ENCODE measurements at regions not wholly inside any gene's neighbourhood (a gene's known extent, or its start where the extent isn't known, plus 50 kb on each side); places are given as distances from the start of the nearest gene placed in this dataset.
A peak's percentile ranks its signal among the peaks of the same experiment; 100 is the strongest.

GRCh38 chr6:25041485-25042035, 105.8 kb upstream of the RIPOR2 start:
- Histone ChIP-seq H3K9me2 (replicated peaks; ENCODE audit: low read depth, low read length) (no peaks in the 10 kb centered on the region), H3K4me1 (ENCODE audit: insufficient read depth, low read length, poor library complexity, severe bottlenecking) (peaks cover 67% of the 10 kb centered on the region), H3F3A (ENCODE audit: low read depth) (peaks cover 5% of the 10 kb centered on the region; the same call in 1 of the 2 replicates), H2AFZ (ENCODE audit: low read length) (peak overlapping the region; percentile 62), H3K9ac (ENCODE audit: low read depth, low read length, poor library complexity, severe bottlenecking) (peak overlapping the region; percentile 97), H3K27me3 (ENCODE audit: insufficient read depth, low read length, poor library complexity, severe bottlenecking) (no peaks in the 10 kb centered on the region), H3K79me2 (ENCODE audit: insufficient read depth, low read length) (peaks cover 78% of the 10 kb centered on the region), H3K9me3 (ENCODE audit: insufficient read depth, low read depth, low read length) (no peaks in the 10 kb centered on the region), H3K4me3 (ENCODE audit: low read length, poor library complexity, severe bottlenecking) (peak overlapping the region; percentile 91), H3K36me3 (ENCODE audit: insufficient read depth, low read length) (no peaks in the 10 kb centered on the region), H3K4me2 (ENCODE audit: low read depth, low read length, poor library complexity, severe bottlenecking) (peak overlapping the region; percentile 92), H4K20me1 (ENCODE audit: insufficient read depth, low read length, poor library complexity, severe bottlenecking) (peaks cover 34% of the 10 kb centered on the region)
- TF ChIP-seq EZH2phosphoT487 (IDR thresholded peaks at IDR 0.05; ENCODE audit: borderline replicate concordance), result no peak
- TF ChIP-seq CTCF (conservative IDR thresholded peaks at IDR 0.05; ENCODE audit: low read length), result no peak

GRCh38 chr6:25042036-25042521, 106.3 kb upstream of the RIPOR2 start:
- peak overlapping the region; percentile 92 for H3K4me2 ChIP-seq (ENCODE audit: low read depth, low read length, poor library complexity, severe bottlenecking)
- peaks cover 5% of the 10 kb centered on the region; the same call in 1 of the 2 replicates for H3F3A ChIP-seq (ENCODE audit: low read depth)
- peak overlapping the region; percentile 91 for H3K4me3 ChIP-seq (ENCODE audit: low read length, poor library complexity, severe bottlenecking)
- H3K9me3 ChIP-seq (ENCODE audit: insufficient read depth, low read depth, low read length), result no peaks in the 10 kb centered on the region
- H3K9ac ChIP-seq (ENCODE audit: low read depth, low read length, poor library complexity, severe bottlenecking), result peak overlapping the region; percentile 97
- H3K9me2 ChIP-seq (replicated peaks; ENCODE audit: low read depth, low read length), result no peaks in the 10 kb centered on the region
- peaks cover 66% of the 10 kb centered on the region for H3K4me1 ChIP-seq (ENCODE audit: insufficient read depth, low read length, poor library complexity, severe bottlenecking)
- peak overlapping the region; percentile 62 for H2AFZ ChIP-seq (ENCODE audit: low read length)
- H4K20me1 ChIP-seq (ENCODE audit: insufficient read depth, low read length, poor library complexity, severe bottlenecking), result peaks cover 28% of the 10 kb centered on the region
- H3K36me3 ChIP-seq (ENCODE audit: insufficient read depth, low read length), result no peaks in the 10 kb centered on the region
- H3K79me2 ChIP-seq (ENCODE audit: insufficient read depth, low read length), result peaks cover 73% of the 10 kb centered on the region
- no peak for TF ChIP-seq EZH2phosphoT487 (IDR thresholded peaks at IDR 0.05; ENCODE audit: borderline replicate concordance)
- TF ChIP-seq CTCF (conservative IDR thresholded peaks at IDR 0.05; ENCODE audit: low read length), result no peak
- H3K27me3 ChIP-seq (ENCODE audit: insufficient read depth, low read length, poor library complexity, severe bottlenecking), result no peaks in the 10 kb centered on the region

- Histone ChIP-seq H3K4me2 (ENCODE audit: low read depth, low read length, poor library complexity, severe bottlenecking) (peak overlapping the region; percentile 92), H3K9me3 (ENCODE audit: insufficient read depth, low read depth, low read length) (no peaks in the 10 kb centered on the region), H3K79me2 (ENCODE audit: insufficient read depth, low read length) (peaks cover 68% of the 10 kb centered on the region), H2AFZ (ENCODE audit: low read length) (peak overlapping the region; percentile 62), H3K27me3 (ENCODE audit: insufficient read depth, low read length, poor library complexity, severe bottlenecking) (no peaks in the 10 kb centered on the region), H3K36me3 (ENCODE audit: insufficient read depth, low read length) (no peaks in the 10 kb centered on the region), H3K9me2 (replicated peaks; ENCODE audit: low read depth, low read length) (no peaks in the 10 kb centered on the region), H3F3A (ENCODE audit: low read depth) (peaks cover 5% of the 10 kb centered on the region; the same call in 1 of the 2 replicates), H3K9ac (ENCODE audit: low read depth, low read length, poor library complexity, severe bottlenecking) (peak overlapping the region; percentile 97), H3K4me1 (ENCODE audit: insufficient read depth, low read length, poor library complexity, severe bottlenecking) (peaks cover 62% of the 10 kb centered on the region), H4K20me1 (ENCODE audit: insufficient read depth, low read length, poor library complexity, severe bottlenecking) (peaks cover 24% of the 10 kb centered on the region), H3K4me3 (ENCODE audit: low read length, poor library complexity, severe bottlenecking) (peak overlapping the region; percentile 91)
- TF ChIP-seq EZH2phosphoT487 (IDR thresholded peaks at IDR 0.05; ENCODE audit: borderline replicate concordance), result no peak
- TF ChIP-seq CTCF (conservative IDR thresholded peaks at IDR 0.05; ENCODE audit: low read length), result peak; percentile 52
Measured at GRCh38 chr6:25042536-25042935, 106.8 kb upstream of the RIPOR2 start.

Data from Loucy (cell line).